GM13977 (cell line): ENCODE measurements at regions not wholly inside any gene's neighbourhood (a gene's known extent, or its start where the extent isn't known, plus 50 kb on each side); places are given as distances from the start of the nearest gene placed in this dataset.

Experiments
- DNase-seq: peaks from one replicate; pipeline ENCODE4 v3.0.0; 2012; ENCODE audit warnings: low spot score
- in situ Hi-C: fragments of 300-500 bp; cut with MboI; formaldehyde crosslinking; loops from one replicate; pipeline ENCODE4 v1.12.0; 2022; ENCODE audit warnings: low sequenced_read_pairs, low pct_unique_long_range_greater_than_20kb, mixed read lengths, inconsistent platforms; ENCODE audit not compliant: unreplicated experiment
- TF ChIP-seq, protein P1 (sequence below): IDR thresholded peaks from 2 replicates; pipeline ENCODE4 v1.5.1; 2012; ENCODE audit warnings: mild to moderate bottlenecking, control low read depth; ENCODE audit not compliant: insufficient read depth; ENCODE audit errors: extremely low read depth, missing control alignments

DNA sequence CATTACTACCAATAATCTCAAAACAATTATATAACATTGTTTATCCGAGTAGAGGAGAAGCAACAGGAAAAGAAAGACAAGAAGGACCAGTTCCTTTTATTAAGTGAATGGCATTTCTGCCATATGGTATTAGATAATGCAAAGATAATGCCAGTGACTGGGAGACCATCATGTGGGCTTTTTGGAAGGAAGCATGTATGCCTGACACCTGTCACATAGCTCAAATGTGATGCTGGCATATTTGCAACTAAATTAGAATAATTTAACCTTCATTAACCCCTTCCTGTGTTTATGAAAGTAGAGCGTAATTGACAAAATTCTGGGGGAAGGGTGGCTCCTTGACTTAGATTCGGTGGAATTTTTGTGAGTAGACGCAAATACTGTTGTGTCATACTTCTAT, 733.0 kb downstream of the TUSC7 start:
- TF ChIP-seq, protein P1, sequence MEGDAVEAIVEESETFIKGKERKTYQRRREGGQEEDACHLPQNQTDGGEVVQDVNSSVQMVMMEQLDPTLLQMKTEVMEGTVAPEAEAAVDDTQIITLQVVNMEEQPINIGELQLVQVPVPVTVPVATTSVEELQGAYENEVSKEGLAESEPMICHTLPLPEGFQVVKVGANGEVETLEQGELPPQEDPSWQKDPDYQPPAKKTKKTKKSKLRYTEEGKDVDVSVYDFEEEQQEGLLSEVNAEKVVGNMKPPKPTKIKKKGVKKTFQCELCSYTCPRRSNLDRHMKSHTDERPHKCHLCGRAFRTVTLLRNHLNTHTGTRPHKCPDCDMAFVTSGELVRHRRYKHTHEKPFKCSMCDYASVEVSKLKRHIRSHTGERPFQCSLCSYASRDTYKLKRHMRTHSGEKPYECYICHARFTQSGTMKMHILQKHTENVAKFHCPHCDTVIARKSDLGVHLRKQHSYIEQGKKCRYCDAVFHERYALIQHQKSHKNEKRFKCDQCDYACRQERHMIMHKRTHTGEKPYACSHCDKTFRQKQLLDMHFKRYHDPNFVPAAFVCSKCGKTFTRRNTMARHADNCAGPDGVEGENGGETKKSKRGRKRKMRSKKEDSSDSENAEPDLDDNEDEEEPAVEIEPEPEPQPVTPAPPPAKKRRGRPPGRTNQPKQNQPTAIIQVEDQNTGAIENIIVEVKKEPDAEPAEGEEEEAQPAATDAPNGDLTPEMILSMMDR: no peak
- no peak for DNase-seq
- in situ Hi-C loops: no loop called here

DNA sequence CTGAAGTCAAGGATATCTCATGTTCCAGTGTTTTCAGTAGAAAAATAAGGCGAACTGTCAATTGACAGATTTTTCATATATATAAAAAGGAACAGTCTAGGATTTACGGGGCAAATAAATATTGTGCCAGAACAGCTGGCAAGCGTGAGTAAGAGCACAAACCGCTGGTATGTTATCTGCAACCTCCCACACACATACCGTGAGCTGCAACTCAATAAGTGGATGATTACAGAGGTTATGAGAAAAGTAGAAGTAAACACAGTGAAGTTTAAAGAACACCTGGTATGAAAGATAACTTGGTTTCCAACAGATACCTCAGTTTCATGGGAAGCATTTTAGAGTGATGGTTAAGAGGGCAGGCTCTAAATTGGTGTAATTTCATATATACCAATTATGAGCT, 733.4 kb downstream of the TUSC7 start:
- in situ Hi-C loops: no loop called here
- TF ChIP-seq, protein P1: no peak
- no peak for DNase-seq

DNA sequence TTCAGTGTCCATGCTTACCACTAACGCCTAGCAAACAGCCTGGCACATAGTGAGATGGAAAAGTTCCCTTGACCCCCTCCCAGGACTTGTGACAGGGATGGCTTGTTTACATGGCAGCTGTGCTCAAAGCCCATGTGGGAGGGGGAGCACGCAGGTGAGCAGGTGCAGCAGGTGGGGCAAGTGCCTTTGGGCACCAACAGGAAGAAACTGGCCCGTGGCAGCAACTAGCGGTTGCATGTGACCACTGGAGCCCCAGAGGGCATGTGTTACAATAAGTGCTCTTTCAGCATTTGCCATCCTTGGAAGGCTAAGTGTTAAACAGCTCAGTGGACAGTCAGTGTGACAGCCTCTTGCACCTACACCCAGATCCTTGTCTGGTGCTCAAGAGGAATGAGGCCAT, 734.6 kb downstream of the TUSC7 start:
- in situ Hi-C loops: no loop called here
- DNase-seq: no peak
- TF ChIP-seq, protein P1: no peak

DNA sequence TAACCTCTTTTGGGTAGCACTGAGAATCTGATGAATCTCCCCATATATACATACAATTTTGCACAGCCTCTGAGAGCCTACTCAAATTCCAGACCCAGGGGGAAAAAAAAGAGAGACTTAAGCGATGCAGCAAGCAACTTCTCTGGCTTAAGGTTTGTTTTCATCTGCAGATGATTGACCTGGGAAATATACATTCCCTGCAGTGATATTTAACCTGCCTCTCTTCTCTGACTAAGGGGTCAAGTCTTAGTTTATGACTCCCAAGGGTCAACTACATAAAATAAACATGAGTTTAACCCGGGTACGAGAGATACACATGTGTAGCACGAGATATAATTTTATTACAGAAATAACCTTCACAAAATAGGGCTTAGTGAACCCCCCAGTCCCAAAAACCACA, 737.8 kb downstream of the TUSC7 start:
- TF ChIP-seq, protein P1: no peak
- in situ Hi-C loops: no loop called here
- DNase-seq: no peak

DNA sequence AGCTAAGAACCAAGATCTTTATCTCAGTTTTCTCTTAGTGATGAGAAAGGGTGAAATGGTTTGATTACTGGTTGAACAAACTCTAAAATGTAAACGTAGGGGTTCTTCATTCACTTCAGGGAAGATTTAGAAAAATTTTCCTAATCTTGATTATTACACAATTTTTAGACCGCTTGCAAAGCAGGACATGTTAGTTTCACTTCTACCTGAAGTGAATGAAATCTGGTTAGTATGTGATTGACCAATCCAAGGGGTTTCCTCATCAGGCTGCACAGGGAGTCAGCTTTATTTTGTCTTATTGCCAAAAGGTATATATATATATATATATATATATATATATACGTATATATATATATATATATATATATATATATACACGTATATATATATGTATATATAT, 740.4 kb downstream of the TUSC7 start:
- DNase-seq: no peak
- TF ChIP-seq, protein P1: no peak
- in situ Hi-C loops: no loop called here

DNA sequence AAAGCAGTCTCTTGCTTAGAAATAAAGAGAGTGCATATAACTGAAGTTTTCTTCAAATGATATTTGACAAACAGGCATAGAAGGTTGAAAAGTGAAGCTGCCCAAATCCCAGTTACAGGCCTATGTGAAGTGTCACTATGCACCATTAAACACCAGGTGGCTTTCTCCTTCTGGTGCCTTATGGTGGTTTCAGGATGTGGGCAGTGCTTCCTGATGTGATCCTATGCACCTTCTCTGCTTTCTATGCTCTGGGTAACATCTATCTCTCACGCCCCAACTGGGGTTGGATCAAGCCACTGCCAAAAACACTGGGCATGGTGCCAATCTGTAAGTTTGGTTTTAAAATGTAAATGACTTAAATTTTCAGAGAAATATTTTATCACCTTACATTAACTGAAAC, 744.7 kb downstream of the TUSC7 start:
- TF ChIP-seq, protein P1: no peak

DNA sequence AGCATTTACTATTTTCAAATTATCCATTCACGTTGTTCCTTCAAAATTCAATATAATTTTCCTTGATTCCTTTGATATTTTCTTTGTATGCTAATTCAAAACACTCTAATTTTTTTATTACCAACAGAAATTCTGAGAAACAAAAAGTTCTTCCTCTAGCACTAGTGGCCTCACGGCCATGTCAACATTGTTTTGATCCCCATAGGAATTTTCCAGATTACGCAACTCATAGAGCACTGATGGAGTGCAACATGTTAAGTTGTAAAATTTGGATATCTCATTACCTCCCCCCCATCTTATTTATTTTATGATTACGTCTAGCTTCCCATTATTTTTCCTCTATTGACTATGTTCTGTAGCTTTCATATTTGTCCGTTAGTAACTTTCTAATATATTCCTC, 745.3 kb downstream of the TUSC7 start:
- TF ChIP-seq, protein P1: no peak
- in situ Hi-C loops: no loop called here
- DNase-seq: no peak

More for the DNA sequence above, 744.7 kb downstream of the TUSC7 start:
- in situ Hi-C loops: no loop called here
- no peak for DNase-seq
